ENCODE measurements at regions not wholly inside any gene's neighbourhood (a gene's known extent, or its start where the extent isn't known, plus 50 kb on each side); places are given as distances from the start of the nearest gene placed in this dataset.

- TF ChIP-seq CTCF (IDR thresholded peaks at IDR 0.05) (no peak), EZH2 (IDR thresholded peaks at IDR 0.05) (no peak), EZH2phosphoT487 (IDR thresholded peaks at IDR 0.05) (no peak)
Measured at GRCh38 chr3:86856711-86857110, 134.2 kb downstream of the VGLL3 start.
